Non-pigmented ciliary epithelial cell (primary cell): ENCODE measurements at regions not wholly inside any gene's neighbourhood (a gene's known extent, or its start where the extent isn't known, plus 50 kb on each side); places are given as distances from the start of the nearest gene placed in this dataset.

Experiments
- DNase-seq: peaks from one replicate; pipeline ENCODE4 v3.0.0-alpha.2; 2010; ENCODE audit warnings: low read depth

DNA sequence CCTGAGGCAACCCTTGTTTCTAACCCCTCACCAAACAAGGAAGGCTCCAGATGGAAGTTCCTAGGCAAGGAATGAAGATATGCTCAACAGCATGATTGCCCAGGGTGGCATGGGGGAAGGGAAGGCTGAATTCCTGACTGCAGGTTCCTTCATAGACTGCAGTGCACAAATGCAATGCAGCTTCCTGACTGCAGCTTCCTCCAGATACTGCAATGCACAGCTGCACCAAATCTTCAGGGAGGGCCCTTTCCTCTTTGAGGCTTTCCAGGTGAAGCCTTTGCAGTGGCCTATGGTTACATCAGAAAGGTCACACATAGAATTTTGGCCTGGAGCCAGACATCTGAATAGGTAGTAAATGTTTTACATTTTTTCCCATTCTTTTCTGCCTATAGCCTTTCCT is 58.8 kb upstream of the DYNAP start:
- no peak for DNase-seq

- no peak for DNase-seq
Observed at GRCh38 chr18:54532962-54533361, 58.1 kb upstream of the DYNAP start.
